Spleen (tissue), 11 donors: ENCODE measurements at regions not wholly inside any gene's neighbourhood (a gene's known extent, or its start where the extent isn't known, plus 50 kb on each side); places are given as distances from the start of the nearest gene placed in this dataset.

Experiments
- DNase-seq: peaks from one replicate; pipeline ENCODE4 v3.0.0-alpha.2; 2020
- H3K27ac ChIP-seq, 8 donors: fragments of 200-600 bp; sonication (generic) in 7 of 8; 1 replicate in 4 of 8; 2 replicates in 4 of 8; pipeline versions ENCODE4 v1.5.0 to v1.8.0; 2016 to 2021; ENCODE audit warnings: inconsistent platforms in 4 of 8, mild to moderate bottlenecking in 4 of 8, moderate library complexity in 1 of 8
- H3K27me3 ChIP-seq, 7 donors: fragments of 200-600 bp; sonication (generic) in 6 of 7; replicated peaks in 1 of 7; 1 replicate in 4 of 7; 2 replicates in 3 of 7; pipeline versions ENCODE4 v1.5.0 to v1.8.0; 2016 to 2021; ENCODE audit warnings: inconsistent platforms in 3 of 7, mild to moderate bottlenecking in 1 of 7
- H3K36me3 ChIP-seq, 6 donors: fragments of 200-600 bp; sonication (generic) in 5 of 6; 1 replicate in 4 of 6; 2 replicates in 2 of 6; pipeline versions ENCODE4 v1.5.0 to v1.8.0; 2016 to 2021; ENCODE audit warnings: inconsistent platforms in 2 of 6
- H3K4me1 ChIP-seq, 6 donors: fragments of 200-600 bp; sonication (generic) in 5 of 6; 1 replicate in 3 of 6; 2 replicates in 3 of 6; pipeline versions ENCODE4 v1.5.0 to v1.8.0; 2016 to 2021; ENCODE audit warnings: inconsistent platforms in 3 of 6
- H3K4me3 ChIP-seq, 8 donors: fragments of 200-600 bp; sonication (generic) in 7 of 8; 1 replicate in 4 of 8; 2 replicates in 4 of 8; pipeline versions ENCODE4 v1.5.0 to v1.8.0; 2016 to 2021; ENCODE audit warnings: inconsistent platforms in 4 of 8, mild to moderate bottlenecking in 4 of 8, moderate library complexity in 2 of 8
- H3K9me3 ChIP-seq, 8 donors: fragments of 200-600 bp; sonication (generic) in 7 of 8; 1 replicate in 4 of 8; 2 replicates in 4 of 8; pipeline versions ENCODE4 v1.5.0 to v1.8.0; 2016 to 2021; ENCODE audit warnings: inconsistent platforms in 4 of 8
- POLR2A ChIP-seq, 3 donors: fragments of 450-650 bp; IDR thresholded peaks; one replicate each; pipeline ENCODE4 v1.5.1; 2017; ENCODE audit warnings: antibody characterized with exemption in 3 of 3, mild to moderate bottlenecking in 1 of 3
- POLR2AphosphoS5 ChIP-seq, 3 donors: sonication (generic); formaldehyde crosslinking; IDR thresholded peaks; one replicate each; pipeline ENCODE4 v1.5.1; 2017; ENCODE audit warnings: antibody characterized with exemption in 3 of 3
- WGBS, 5 donors: extraction: QIAGEN DNeasy Blood & Tissue Kit in 3 of 5; methylation state at CpG; one replicate each; pipeline versions ENCODE4 v1.1.5 to v1.1.7; 2013 to 2018; 5-methylcytosine and 5-hydroxymethylcytosine counted together
- intact Hi-C: fragments of 100-400 bp; cut with DNase I; formaldehyde crosslinking; loops from one replicate; pipeline ENCODE4 v1.15.0; 2023; ENCODE audit warnings: low total_unique reads
- TF ChIP-seq, protein P1 (sequence below), 11 experiments: fragments of 200-600 bp in 7 of 11; fragments of 450-650 bp in 4 of 11; sonication (generic) in 4 of 11; IDR thresholded peaks in 8 of 11; conservative IDR thresholded peaks in 3 of 11; 1 replicate in 7 of 11; 2 replicates in 4 of 11; pipeline versions ENCODE4 v1.4.0 to v1.8.0; 2016 to 2021; ENCODE audit warnings: antibody characterized with exemption in 11 of 11, inconsistent platforms in 4 of 11, mild to moderate bottlenecking in 1 of 11
- donor health status: healthy with polysubstance abuse.
- donor health status: DM: no; HTN: no; CAD: no; lungs with moderate emphysema.
- donor health status: DM: no; HTN: no; CAD: no.
- donor health status: Bipolar disorder and iron deficiency.
- donor health status: healthy.
- donor health status: DM: no; HTN: no; CAD: no.
- donor health status: DM: yes; HTN: yes; CAD: no.

- Histone ChIP-seq H3K27ac (no peak overlapping the region), H3K36me3 (no peaks in the 10 kb centered on the region), H3K27me3 (peaks cover 0 to 10% (median 0%) of the 10 kb centered on the region in 7 donors), H3K4me3 (no peak overlapping the region), H3K4me1 (peaks cover 3 to 40% (median 25%) of the 10 kb centered on the region in 6 donors), H3K9me3 (no peaks in the 10 kb centered on the region)
- TF ChIP-seq, protein P1, sequence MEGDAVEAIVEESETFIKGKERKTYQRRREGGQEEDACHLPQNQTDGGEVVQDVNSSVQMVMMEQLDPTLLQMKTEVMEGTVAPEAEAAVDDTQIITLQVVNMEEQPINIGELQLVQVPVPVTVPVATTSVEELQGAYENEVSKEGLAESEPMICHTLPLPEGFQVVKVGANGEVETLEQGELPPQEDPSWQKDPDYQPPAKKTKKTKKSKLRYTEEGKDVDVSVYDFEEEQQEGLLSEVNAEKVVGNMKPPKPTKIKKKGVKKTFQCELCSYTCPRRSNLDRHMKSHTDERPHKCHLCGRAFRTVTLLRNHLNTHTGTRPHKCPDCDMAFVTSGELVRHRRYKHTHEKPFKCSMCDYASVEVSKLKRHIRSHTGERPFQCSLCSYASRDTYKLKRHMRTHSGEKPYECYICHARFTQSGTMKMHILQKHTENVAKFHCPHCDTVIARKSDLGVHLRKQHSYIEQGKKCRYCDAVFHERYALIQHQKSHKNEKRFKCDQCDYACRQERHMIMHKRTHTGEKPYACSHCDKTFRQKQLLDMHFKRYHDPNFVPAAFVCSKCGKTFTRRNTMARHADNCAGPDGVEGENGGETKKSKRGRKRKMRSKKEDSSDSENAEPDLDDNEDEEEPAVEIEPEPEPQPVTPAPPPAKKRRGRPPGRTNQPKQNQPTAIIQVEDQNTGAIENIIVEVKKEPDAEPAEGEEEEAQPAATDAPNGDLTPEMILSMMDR (IDR thresholded peaks at IDR 0.05 in 8 of 11, conservative IDR thresholded peaks at IDR 0.05 in 3 of 11), result no peak
- TF ChIP-seq POLR2A (IDR thresholded peaks at IDR 0.05) (no peak), POLR2AphosphoS5 (IDR thresholded peaks at IDR 0.05) (peak in 1 of 3 donors; percentile 15)
- WGBS, 5 donors, result 25 to 39% (median 30%) methylated on average over 3 of the region's 3 CpGs
- intact Hi-C loops, result loop anchor here (10.0 kb wide), 3 partner anchors 526 to 1016 kb away; partner anchors contain the start of gene ZEB1
- DNase-seq, result no peak
Observed at GRCh38 chr10:30788307-30788706, 158.8 kb upstream of the LYZL2 start.

GRCh38 chr10:30786906-30787305 is 157.4 kb upstream of the LYZL2 start:
- Histone ChIP-seq H3K27ac (no peak overlapping the region), H3K4me1 (peaks cover 3 to 42% (median 31%) of the 10 kb centered on the region in 6 donors), H3K36me3 (no peaks in the 10 kb centered on the region), H3K4me3 (no peak overlapping the region), H3K9me3 (no peaks in the 10 kb centered on the region), H3K27me3 (peaks cover 0 to 10% (median 0%) of the 10 kb centered on the region in 7 donors)
- 88 to 100% (median 97%) methylated on average over 2 of the region's 2 CpGs for WGBS, 5 donors
- intact Hi-C loops, result loop anchor here (10.0 kb wide), 3 partner anchors 528 to 1018 kb away; partner anchors contain the start of gene ZEB1
- TF ChIP-seq POLR2AphosphoS5 (IDR thresholded peaks at IDR 0.05) (no peak), POLR2A (IDR thresholded peaks at IDR 0.05) (no peak)
- TF ChIP-seq, protein P1 (IDR thresholded peaks at IDR 0.05 in 8 of 11, conservative IDR thresholded peaks at IDR 0.05 in 3 of 11), result no peak
- DNase-seq, result no peak

DNA sequence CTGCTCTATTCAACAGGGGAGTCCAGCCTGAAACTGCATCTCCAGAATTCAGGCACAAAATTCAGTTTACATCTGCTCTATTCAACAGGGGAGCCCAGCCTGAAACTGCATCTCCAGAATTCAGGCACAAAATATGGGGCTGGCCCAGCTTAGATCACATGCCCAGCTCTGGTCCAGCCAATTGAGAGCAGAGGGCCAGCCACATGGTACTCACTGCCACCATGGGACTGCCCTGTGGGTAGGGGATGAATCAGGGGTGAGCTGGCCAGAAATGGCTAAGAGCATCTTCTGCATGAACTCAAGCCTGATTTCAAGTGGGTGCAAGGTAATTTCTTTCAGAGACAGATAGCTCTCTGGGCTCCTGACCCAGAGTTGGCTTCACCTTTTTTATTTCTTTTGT is 156.6 kb upstream of the LYZL2 start:
- Histone ChIP-seq H3K4me3 (no peak overlapping the region), H3K36me3 (no peaks in the 10 kb centered on the region), H3K27me3 (peaks cover 0 to 10% (median 0%) of the 10 kb centered on the region in 7 donors), H3K9me3 (no peaks in the 10 kb centered on the region), H3K4me1 (peaks cover 3 to 35% (median 29%) of the 10 kb centered on the region in 6 donors), H3K27ac (peak overlapping the region in 4 of 8 donors; percentile 88 to 93 (median 92))
- TF ChIP-seq, protein P1 (IDR thresholded peaks at IDR 0.05 in 8 of 11, conservative IDR thresholded peaks at IDR 0.05 in 3 of 11), result no peak
- TF ChIP-seq POLR2A (IDR thresholded peaks at IDR 0.05), result no peak
- TF ChIP-seq POLR2AphosphoS5 (IDR thresholded peaks at IDR 0.05), result no peak
- DNase-seq, result no peak
- intact Hi-C loops, result loop anchor here (10.0 kb wide), 3 partner anchors 529 to 1019 kb away; partner anchors contain the start of gene ZEB1

DNA sequence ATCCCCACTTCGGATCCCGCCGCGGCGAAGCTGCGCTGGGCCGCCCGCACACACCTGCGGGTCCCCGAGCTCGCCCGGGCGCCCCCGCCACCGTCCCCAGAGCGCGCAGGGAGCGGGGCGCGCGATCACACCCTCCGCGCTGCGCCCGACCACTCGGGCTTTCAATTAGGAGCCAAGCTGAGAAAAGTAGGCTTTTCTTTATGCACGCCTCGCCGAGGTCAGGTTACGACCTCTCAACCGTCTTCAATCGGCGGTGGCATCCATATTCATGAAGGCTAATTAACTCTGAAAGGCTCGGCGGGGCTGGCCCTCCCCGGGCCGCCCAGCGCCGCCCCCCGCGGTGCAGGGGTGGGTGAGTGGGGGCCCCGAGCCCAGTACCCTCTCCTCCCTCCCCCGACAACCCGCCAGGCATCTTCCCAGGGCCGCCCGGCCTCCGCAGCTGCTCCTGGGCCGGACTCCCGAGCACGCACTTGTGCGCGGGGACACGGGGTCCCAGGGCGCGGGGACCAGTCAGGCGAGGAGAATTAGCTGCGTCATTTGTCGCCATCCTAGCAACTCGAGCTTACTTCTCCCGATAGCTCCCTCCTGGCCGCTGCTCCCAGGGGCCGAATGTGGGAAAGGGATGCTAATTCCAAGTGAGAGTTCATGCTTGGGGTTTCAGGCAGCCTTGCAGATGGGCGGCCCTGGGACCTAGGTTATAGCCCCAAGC is 155.5 kb upstream of the LYZL2 start:
- Histone ChIP-seq H3K4me1 (peaks cover 3 to 35% (median 29%) of the 10 kb centered on the region in 6 donors), H3K9me3 (no peaks in the 10 kb centered on the region), H3K27ac (peak overlapping the region; percentile 76 to 95 (median 92)), H3K4me3 (peak overlapping the region; percentile 33 to 79 (median 68)), H3K36me3 (no peaks in the 10 kb centered on the region), H3K27me3 (peaks cover 0 to 10% (median 0%) of the 10 kb centered on the region in 7 donors)
- 1 to 6% (median 2%) methylated on average over 27 to 63 of the region's 63 CpGs for WGBS, 5 donors
- TF ChIP-seq, protein P1 (IDR thresholded peaks at IDR 0.05 in 8 of 11, conservative IDR thresholded peaks at IDR 0.05 in 3 of 11), result peak in 1 of 11 experiments; percentile 16
- TF ChIP-seq POLR2AphosphoS5 (IDR thresholded peaks at IDR 0.05), result peak; percentile 84 to 92 (median 90)
- TF ChIP-seq POLR2A (IDR thresholded peaks at IDR 0.05), result peak in 1 of 3 donors; percentile 9
- intact Hi-C loops, result loop anchor here (10.0 kb wide), 3 partner anchors 530 to 1020 kb away; partner anchors contain the start of gene ZEB1
- DNase-seq, result peak; percentile 88
